Adrenal gland (tissue), 5 donors: ENCODE measurements at regions not wholly inside any gene's neighbourhood (a gene's known extent, or its start where the extent isn't known, plus 50 kb on each side); places are given as distances from the start of the nearest gene placed in this dataset.

Source experiments
- CTCF ChIP-seq, 6 experiments: fragments of 450-650 bp in 4 of 6; fragments of 200-600 bp in 2 of 6; sonication (generic) in 1 of 6; IDR thresholded peaks; 1 replicate in 5 of 6; 2 replicates in 1 of 6; pipeline versions ENCODE4 v1.5.1 to v1.8.0; 2016 to 2021; ENCODE audit warnings: antibody characterized with exemption in 6 of 6, mild to moderate bottlenecking in 2 of 6, moderate library complexity in 1 of 6
- POLR2A ChIP-seq, 2 donors: fragments of 450-650 bp; IDR thresholded peaks; one replicate each; pipeline ENCODE4 v1.6.1; 2017; ENCODE audit warnings: antibody characterized with exemption in 2 of 2, mild to moderate bottlenecking in 2 of 2, moderate library complexity in 1 of 2
- donor health status: DM: no; HTN: no; CAD: no.

GRCh38 chr16:74215249-74215648 is 81.4 kb upstream of the PSMD7 start:
- no peak for TF ChIP-seq POLR2A (IDR thresholded peaks at IDR 0.05)
- TF ChIP-seq CTCF (IDR thresholded peaks at IDR 0.05), result no peak
